Fibroblast of skin of right quadriceps (primary cell): ENCODE measurements at regions not wholly inside any gene's neighbourhood (a gene's known extent, or its start where the extent isn't known, plus 50 kb on each side); places are given as distances from the start of the nearest gene placed in this dataset.
"Not testable (repeated sequence)": the region's sequence is repeated elsewhere in the genome, so short reads cannot be mapped to it uniquely, and the experiment has no call there.

ENCODE experiments used
- DNase-seq: peaks from one replicate; pipeline ENCODE4 v3.0.0-alpha.2; 2013

DNA sequence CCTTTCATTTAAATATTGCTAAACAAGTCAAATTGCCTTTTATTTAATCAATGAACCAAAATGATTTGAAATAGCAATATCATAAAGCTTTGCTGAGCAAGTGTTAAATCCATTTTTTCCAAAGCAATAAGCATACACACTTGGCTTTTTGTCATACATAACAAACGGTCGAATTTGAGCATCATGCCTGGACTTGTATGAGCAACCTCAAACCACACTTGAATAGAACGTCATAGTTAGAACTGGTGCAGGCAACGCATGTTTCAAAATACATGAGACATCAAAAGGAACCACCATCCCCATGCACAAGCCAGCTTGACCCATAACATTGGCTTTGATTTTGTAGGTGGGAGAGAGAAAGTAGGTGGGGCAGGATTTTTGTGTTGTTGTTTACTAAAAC, 812.3 kb upstream of the FRG1 start:
- DNase-seq = no peak

- DNase-seq = no peak
Observed at GRCh38 chr4:189129044-189129694, 811.5 kb upstream of the FRG1 start.

DNA sequence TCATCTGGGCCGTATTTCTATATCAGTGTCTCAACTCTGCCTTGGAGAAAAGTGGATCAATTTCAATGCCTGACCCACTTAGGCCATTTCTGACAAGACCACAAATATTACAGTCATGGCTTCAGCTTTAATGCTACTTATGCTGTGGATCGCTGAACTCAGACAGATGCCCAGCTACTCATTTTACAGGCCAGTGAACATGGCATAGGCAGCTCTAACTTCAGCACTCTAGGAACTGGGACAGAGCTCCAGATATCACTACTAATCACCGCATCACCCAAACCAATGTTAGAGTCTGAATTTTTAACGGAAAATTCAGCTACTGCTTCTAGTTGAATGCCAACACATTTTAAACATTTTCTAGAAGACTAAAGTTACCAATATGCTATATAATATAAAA, 809.6 kb upstream of the FRG1 start:
- no peak for DNase-seq

GRCh38 chr4:189136462-189136861, 804.2 kb upstream of the FRG1 start:
- no peak for DNase-seq

DNA sequence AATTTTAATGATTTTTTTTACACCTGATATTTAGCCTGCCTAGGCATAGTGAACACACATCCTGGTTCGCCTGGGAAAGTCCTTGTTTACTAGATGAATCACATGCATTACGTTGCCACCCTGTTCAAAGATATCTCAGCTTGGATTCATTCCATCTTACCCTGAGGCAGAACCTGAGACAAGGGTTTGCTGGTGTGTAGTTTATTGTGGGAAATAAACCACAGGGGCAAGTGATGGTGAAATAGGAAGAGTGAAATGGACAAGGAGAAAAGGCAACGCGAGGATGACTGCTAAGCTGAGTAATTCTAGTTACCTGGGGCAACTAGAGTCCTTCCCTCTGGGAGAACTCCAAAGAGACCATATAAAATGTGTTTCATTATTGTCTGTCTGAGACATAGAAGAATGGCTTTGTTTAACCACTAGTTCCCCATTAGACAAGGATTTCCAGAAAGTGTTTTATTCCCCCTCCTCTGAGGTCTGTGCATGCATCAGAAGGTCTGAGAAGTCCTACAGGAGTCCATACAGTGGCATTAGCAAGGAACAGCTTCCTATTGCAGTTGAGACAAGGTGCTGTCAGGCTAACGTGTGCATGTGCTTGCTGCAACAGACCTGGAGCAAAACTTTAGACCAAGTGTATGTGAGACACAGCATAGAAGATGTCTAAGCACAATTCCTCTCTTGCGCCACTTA, 797.3 kb upstream of the FRG1 start:
- DNase-seq = no peak

GRCh38 chr4:189147005-189147929, 793.4 kb upstream of the FRG1 start:
- DNase-seq = no peak

DNA sequence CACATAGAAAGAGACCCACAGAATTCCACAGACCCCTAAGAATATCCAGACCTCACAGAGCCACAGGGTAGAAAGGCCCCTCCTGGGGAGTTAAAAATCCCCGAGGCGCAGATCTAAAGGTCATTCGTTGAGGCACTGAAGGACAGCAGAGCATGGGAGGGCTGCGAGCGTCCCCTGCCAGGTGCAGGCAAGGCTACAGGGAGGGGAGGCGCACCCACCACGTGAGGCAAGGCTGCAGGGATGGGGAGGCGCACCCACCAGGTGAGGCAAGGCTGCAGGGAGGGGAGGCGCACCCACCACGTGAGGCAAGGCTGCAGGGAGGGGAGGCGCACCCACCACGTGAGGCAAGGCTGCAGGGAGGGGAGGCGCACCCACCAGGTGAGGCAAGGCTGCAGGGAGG, 785.6 kb upstream of the FRG1 start:
- DNase-seq = not testable (repeated sequence)

DNA sequence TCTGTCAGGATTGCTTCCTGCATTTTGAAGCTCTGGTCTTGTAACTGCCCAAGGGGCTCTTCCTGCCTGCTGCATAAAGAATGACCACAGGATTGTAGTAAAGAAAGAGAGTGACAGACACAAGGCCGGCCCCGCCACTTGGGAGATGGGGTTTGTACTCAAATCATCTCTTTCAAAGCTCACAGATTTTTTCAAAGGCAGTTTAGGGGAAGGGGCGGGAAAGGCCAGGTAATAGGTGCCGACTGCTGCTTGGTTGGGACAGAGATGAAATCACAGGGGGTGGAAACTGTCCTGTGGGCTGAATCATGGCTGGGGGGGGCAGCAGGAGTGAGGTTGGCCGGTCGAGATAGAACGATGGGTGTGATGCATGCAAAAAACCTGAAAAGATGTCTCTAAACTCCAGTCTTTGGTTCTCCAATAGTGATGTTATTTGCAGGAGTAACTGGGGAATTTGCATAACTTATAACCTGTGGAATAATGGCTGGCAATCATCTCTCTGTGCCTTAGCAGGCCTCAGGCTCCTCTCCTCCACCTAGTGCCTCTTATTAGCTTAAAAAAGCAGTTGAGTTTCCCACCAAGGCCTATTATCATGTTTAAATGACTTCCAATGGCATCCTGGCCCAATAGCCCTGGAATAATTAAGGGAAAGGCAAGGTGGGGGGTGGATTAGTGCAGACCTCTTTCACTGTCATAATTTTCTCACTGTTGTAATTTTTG, 778.4 kb upstream of the FRG1 start:
- no peak for DNase-seq

- DNase-seq = peak; percentile 3
Observed at GRCh38 chr4:189162888-189163287, 777.8 kb upstream of the FRG1 start.

GRCh38 chr4:189176002-189176401, 764.7 kb upstream of the FRG1 start:
- DNase-seq = no peak

DNA sequence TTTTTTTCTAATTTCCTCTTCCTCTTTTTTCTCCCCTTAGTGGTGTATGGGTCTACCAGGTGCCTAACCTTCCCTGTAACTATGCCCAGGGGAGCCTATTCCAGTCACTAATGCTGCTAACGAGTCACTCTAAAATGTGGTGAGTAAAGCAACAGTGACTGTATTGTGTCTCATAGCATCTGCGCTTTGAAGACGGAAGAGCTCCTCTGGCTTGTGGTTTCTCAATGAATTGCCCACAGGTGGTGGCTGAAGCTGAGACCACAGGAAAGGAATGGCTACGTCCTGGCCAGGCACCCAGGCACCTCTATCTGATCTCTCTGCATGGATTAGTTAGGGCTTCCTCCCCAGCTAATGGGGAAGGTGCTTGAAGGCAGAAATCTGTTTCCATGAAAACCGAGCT, 763.5 kb upstream of the FRG1 start:
- peak; percentile 32 for DNase-seq

DNA sequence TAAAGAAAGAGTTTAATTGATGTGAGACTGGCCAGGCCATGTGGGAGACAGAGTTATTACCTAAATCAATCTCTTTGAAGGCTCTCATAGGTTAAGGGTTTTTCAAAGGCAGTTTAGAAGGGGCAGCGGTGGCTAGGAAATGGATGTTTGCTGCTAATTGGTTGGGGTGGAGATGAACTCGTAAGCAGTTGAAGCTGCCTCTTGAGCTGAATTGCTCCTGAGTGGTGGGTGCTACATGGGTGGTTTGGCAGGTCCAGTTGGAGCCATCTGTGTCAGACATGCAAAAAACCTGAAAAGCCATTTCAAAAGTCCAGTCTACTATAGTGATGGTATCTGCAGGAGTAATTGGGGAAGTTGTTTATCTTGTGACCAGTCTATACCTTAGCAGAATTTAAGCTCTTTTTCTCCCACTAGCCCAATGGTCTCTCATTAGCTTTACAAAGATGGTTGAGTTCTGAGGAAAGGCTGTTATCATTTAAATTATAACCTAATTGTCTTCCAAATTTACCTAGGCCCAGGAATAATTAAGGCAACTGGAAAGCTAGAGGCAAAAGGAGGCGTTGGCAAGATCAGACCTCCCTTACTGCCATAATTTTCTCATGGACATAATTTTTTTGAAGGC, 762.4 kb upstream of the FRG1 start:
- no peak for DNase-seq

DNA sequence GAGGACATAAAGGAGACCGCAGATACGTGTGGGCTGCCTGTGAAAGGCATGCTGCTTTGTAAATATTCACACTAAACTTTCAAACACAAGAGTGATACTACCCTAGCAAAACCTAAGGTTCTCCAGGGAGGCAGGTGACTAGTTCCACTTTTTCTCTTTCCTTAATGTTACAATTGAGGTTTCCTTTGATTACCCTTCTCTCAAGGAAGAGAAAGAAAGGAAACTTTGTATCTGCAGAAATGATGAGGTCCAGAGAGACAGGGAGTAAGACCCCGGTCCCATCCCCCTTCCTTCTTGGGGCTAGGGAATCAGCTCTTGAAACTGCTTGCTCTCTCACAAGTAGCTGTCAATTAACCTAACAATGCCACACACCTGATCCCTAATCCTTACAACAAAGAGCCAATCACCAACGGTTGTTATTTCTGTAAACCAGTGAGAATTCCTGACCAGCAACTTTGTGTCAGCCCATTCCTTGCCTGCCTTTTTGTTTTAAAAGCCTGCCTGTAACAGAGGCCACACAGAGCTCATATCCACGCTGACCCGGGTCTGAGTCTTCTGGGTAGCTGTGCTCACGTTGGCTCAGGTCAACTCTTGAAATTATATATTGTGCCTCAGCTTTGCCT, 754.8 kb upstream of the FRG1 start:
- no peak for DNase-seq

DNA sequence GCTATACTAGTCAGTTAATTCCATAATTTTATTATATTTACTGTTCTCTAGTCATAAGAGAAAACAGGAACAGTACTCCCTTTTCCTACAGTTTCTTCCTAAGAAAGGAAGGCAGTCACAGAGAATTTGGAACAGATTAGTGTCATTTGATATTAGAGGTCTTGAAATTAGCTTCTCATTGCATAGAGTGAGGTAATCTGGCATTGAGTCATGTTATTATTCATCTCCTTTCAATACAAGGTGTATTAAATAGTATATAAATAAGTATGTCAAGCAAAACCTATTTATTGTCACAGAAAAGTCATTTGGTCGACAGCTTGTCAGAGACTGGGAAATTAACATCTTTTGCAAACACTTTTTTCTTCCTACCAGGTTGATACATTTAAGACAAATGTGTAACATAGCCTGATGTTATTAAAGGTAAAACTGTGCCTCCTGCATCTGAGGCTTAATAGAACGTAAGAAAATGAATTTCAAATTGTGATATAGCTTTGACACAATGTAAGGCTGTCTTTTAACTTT, 753.1 kb upstream of the FRG1 start:
- no peak for DNase-seq

DNA sequence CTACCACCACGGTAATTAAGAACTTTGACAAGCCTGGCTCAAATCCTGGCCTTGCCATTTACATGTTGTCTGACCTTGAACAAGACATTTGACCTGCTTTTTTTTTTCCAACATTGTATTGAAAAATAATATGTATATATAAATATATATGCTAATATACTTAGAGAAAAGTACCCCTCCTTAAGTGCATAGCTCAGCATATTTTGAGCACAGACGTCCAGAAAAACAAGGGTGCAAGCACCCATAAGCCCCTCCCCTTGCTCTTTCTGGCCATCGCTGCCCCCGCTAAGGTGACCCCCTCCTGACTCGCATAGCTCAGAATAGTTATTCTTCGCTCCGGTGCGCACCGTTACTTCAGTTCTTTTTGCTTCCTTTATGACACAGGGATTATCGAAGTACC, 742.0 kb upstream of the FRG1 start:
- DNase-seq = no peak

DNA sequence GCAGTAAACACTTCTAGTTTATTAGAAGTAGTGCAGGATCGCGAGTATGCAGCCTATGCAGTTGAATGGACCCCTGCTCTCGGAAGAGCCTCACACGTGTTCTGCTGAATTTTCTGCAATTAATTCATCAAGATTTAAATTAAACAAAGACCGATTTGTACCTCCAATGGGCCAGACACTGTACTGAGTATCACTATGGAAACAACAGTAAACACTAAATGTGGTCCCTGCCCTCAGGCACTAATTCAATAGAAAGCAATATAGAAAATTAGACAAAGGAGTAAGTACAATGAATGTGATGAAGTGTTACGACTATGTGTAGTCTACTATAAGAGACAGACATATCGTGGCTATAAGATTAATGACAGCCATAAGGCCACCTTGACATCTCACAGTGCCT, 740.3 kb upstream of the FRG1 start:
- DNase-seq = no peak

DNA sequence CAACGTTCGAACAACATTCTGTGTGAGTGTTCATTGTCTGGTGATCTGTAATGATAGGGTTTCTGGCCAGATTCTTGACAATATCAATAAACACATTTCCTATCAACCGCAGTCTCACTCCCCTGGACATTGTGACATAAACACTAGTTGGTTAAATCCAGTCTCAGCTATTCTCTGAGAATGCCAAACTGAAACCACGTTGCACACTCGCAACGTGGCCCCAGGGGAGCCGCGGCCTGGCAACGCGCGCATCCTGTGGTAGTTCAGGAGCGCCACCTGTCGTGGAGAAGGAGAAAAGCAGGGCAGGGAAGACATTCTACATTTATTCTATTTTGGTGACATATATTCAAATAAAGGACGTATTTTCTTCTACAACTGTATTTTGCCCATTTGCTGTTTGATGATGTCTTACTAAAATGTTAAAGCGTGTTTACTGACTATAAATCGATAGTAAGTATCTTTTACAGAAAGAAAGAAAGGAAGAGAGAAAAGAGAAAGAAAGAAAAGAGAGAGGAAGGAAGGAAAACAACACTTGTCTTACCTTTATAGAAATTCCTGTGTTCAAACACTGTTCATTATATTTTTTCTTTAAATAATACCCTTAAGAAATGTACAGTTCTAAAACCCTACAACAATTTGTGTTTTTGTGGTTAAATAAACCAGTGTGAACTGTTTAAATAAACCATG, 738.3 kb upstream of the FRG1 start:
- peak; percentile 83 for DNase-seq

DNA sequence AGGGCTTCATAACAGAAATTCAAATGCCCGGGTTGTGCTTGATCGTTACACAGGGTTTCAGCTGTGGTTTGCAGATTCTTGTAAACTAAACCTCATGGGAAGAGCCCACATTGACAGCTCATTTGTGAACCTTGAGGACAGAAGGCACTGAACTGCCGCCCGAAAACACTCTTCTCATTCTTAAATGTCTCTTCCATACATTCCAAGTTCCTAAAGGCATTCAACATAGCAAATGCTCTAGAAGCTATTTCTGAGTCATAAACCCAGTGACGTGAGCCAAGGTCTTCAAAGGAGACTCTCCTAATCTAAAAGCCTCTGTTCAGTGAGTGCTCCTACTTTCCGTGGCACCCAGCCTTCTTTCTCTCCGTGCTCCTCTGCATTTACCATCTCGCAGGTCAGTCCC, 737.8 kb upstream of the FRG1 start:
- peak; percentile 87 for DNase-seq

DNA sequence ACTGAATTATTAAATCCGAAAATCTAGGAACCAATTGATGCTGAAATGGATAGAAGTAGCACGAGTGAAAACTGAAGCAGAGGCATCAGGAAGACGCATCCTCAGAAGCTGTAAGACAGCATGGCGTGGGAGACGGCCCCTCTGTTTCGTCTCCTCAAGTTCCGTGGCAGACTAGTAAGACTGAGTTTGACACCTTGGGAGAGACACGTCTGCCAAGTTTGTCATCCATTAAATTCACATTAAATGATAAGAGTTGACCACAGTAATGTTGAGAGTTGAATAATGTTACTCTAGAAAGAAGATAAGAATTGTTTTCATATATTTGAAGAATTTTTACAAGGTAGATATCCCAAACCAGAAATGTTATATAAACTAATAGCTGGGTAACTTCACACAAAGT, 736.1 kb upstream of the FRG1 start:
- no peak for DNase-seq

DNA sequence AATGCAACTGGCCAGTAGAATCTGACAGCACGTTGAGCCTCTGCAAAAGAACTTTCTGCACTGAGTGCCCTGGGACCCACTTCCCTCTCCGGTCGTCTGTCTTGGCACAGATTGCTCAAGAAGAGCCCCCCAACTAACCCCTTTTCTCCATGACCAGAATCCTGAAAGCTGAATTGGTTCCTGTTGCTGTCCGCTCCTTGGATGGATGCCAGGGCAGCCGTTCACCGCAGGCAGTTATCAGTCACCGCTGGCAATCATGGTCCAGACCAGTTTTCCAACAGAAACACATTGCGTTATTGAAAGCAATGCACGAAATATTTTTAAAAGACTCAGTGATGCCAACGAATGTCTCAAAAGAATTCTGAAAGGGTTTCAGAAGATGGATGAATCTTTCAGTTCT, 733.7 kb upstream of the FRG1 start:
- no peak for DNase-seq

GRCh38 chr4:189207872-189208271, 732.8 kb upstream of the FRG1 start:
- DNase-seq = no peak
